IMR-90 (cell line): ENCODE measurements at regions not wholly inside any gene's neighbourhood (a gene's known extent, or its start where the extent isn't known, plus 50 kb on each side); places are given as distances from the start of the nearest gene placed in this dataset.

Experiments
- ATAC-seq: fragments of 200-7000 bp; cut with Tn5 transposase; 2 replicates; pipeline ENCODE4 v1.9.1; 2020; ENCODE audit warnings: low read depth, mild to moderate bottlenecking, moderate library complexity
- BruUV-seq: library from RNA; stranded (reverse); fragments of 400-500 nt; replicated peaks from 2 replicates; lab custom pipeline; 2021; lab: Mats Ljungman, UMichigan
- CTCF ChIA-PET: fragments of 300-600 bp; formaldehyde crosslinking; extraction: SDS; loops from one replicate; lab custom pipeline; 2021; ENCODE audit warnings: antibody characterized with exemption; lab: Yijun Ruan, JAX
- POLR2A ChIA-PET: fragments of 300-600 bp; sonication (Branson Sonifier 250); formaldehyde crosslinking; loops from one replicate; lab custom pipeline; 2022; ENCODE audit warnings: antibody characterized with exemption; ENCODE audit not compliant: unreplicated experiment; lab: Charles Lee
- DNase-seq: peaks from one replicate; pipeline ENCODE4 v3.0.0; 2013
- H2AFZ ChIP-seq: replicated peaks from 2 replicates; pipeline ENCODE3; 2013; ENCODE audit warnings: low read length, mild to moderate bottlenecking; ENCODE audit not compliant: poor library complexity
- H2AK5ac ChIP-seq: 2 replicates; pipeline ENCODE4 v1.6.1; 2013; ENCODE audit warnings: low read depth, low read length, inconsistent platforms
- H2AK9ac ChIP-seq: replicated peaks from 2 replicates; pipeline ENCODE3; 2013; ENCODE audit warnings: mild to moderate bottlenecking, low read depth, low read length, moderate library complexity; ENCODE audit not compliant: poor library complexity
- H2BK120ac ChIP-seq: 2 replicates; pipeline ENCODE4 v1.6.1; 2013; ENCODE audit warnings: low read depth, low read length, inconsistent platforms
- H2BK15ac ChIP-seq: 3 replicates; pipeline ENCODE4 v1.6.1; 2013; ENCODE audit warnings: low read depth, low read length, inconsistent platforms
- H2BK20ac ChIP-seq: 2 replicates; pipeline ENCODE4 v1.6.1; 2013; ENCODE audit warnings: low read depth, mild to moderate bottlenecking, inconsistent platforms, low read length, moderate library complexity
- H2BK5ac ChIP-seq: 2 replicates; pipeline ENCODE4 v1.6.1; 2013; ENCODE audit warnings: mild to moderate bottlenecking, low read depth, low read length, inconsistent platforms; ENCODE audit not compliant: poor library complexity, severe bottlenecking
- H3K14ac ChIP-seq: replicated peaks from 2 replicates; pipeline ENCODE4 v1.6.1; 2013; ENCODE audit warnings: low read depth, low read length, inconsistent platforms
- H3K18ac ChIP-seq: 2 replicates; pipeline ENCODE4 v1.6.1; 2013; ENCODE audit warnings: low read depth, low read length, control low read depth
- H3K23ac ChIP-seq: 2 replicates; pipeline ENCODE4 v1.6.1; 2013; ENCODE audit warnings: low read depth, low read length, inconsistent platforms
- H3K27ac ChIP-seq: 2 replicates; pipeline ENCODE4 v1.5.1; 2013; ENCODE audit warnings: mild to moderate bottlenecking, control low read depth, low read length; ENCODE audit not compliant: insufficient read depth
- H3K27me3 ChIP-seq: 2 replicates; pipeline ENCODE4 v1.6.1; 2013; ENCODE audit warnings: low read length; ENCODE audit not compliant: control insufficient read depth, insufficient read depth
- H3K36me3 ChIP-seq: 2 replicates; pipeline ENCODE4 v1.6.1; 2013; ENCODE audit warnings: low read length, mixed read lengths; ENCODE audit not compliant: control insufficient read depth, insufficient read depth
- H3K4ac ChIP-seq: 2 replicates; pipeline ENCODE4 v1.6.1; 2013; ENCODE audit warnings: low read depth, low read length, inconsistent platforms
- H3K4me1 ChIP-seq: 2 replicates; pipeline ENCODE4 v1.6.1; 2013; ENCODE audit warnings: low read length, mixed read lengths; ENCODE audit not compliant: control insufficient read depth, insufficient read depth
- H3K4me2 ChIP-seq: 2 replicates; pipeline ENCODE4 v1.6.1; 2013; ENCODE audit warnings: low read depth, mild to moderate bottlenecking, control low read depth, low read length, moderate library complexity
- H3K4me3 ChIP-seq: 2 replicates; pipeline ENCODE4 v1.5.1; 2013; ENCODE audit warnings: low read depth, mild to moderate bottlenecking, control low read depth, low read length, moderate library complexity; ENCODE audit not compliant: insufficient read depth
- H3K56ac ChIP-seq: 2 replicates; pipeline ENCODE4 v1.6.1; 2013; ENCODE audit warnings: low read length, inconsistent platforms; ENCODE audit not compliant: insufficient read depth; ENCODE audit errors: extremely low read depth
- H3K79me1 ChIP-seq, 2 experiments: 2 replicates each; pipeline ENCODE4 v1.6.1; 2013; ENCODE audit warnings: low read length in 2 of 2, inconsistent platforms in 1 of 2, low read depth in 1 of 2
- H3K9ac ChIP-seq: 2 replicates; pipeline ENCODE4 v1.6.1; 2013; ENCODE audit warnings: low read depth, low read length, control low read depth
- H3K9me1 ChIP-seq: 2 replicates; pipeline ENCODE4 v1.6.1; 2013; ENCODE audit warnings: low read length, inconsistent platforms; ENCODE audit not compliant: insufficient read depth
- H3K9me3 ChIP-seq: 2 replicates; pipeline ENCODE4 v1.6.1; 2013; ENCODE audit warnings: low read length; ENCODE audit not compliant: control insufficient read depth, insufficient read depth
- H4K20me1 ChIP-seq: 2 replicates; pipeline ENCODE4 v1.6.1; 2013; ENCODE audit warnings: low read length, inconsistent platforms; ENCODE audit not compliant: insufficient read depth
- H4K5ac ChIP-seq: 2 replicates; pipeline ENCODE4 v1.6.1; 2013; ENCODE audit warnings: mild to moderate bottlenecking, low read depth, low read length, control low read depth
- H4K8ac ChIP-seq, 2 experiments: 2 replicates each; pipeline ENCODE4 v1.6.1; 2013; ENCODE audit warnings: low read depth in 2 of 2, low read length in 2 of 2, control low read depth in 1 of 2, inconsistent platforms in 1 of 2
- H4K91ac ChIP-seq: 2 replicates; pipeline ENCODE4 v1.6.1; 2013; ENCODE audit warnings: low read depth, low read length, inconsistent platforms; ENCODE audit not compliant: insufficient read depth
- RCOR1 ChIP-seq: IDR thresholded peaks from 2 replicates; pipeline ENCODE4 v1.6.1; 2012; ENCODE audit warnings: mild to moderate bottlenecking, low read length, improper control_type of control experiment; ENCODE audit not compliant: insufficient replicate concordance
- WGBS, 2 experiments: methylation state at CpG; one replicate each; pipeline versions ENCODE4 v1.1.5 to v1.1.7; 2013; ENCODE audit warnings: missing lambda C conversion rate in 2 of 2; ENCODE audit not compliant: insufficient read length in 1 of 2; ENCODE audit errors: extremely low coverage in 2 of 2; 5-methylcytosine and 5-hydroxymethylcytosine counted together
- dilution Hi-C: fragments of 300-500 bp; cut with HindIII; formaldehyde crosslinking; loops from one replicate; pipeline ENCODE4 v1.14.3; 2018; ENCODE audit warnings: low sequenced_read_pairs; ENCODE audit not compliant: unreplicated experiment
- in situ Hi-C: fragments of 300-500 bp; cut with MboI; formaldehyde crosslinking; loops from 3 replicates; pipeline ENCODE4 v1.14.3; 2019; ENCODE audit warnings: low sequenced_read_pairs, inconsistent platforms, mixed read lengths
- intact Hi-C: fragments of 100-400 bp; cut with micrococcal nuclease; formaldehyde crosslinking; loops from 2 replicates; pipeline ENCODE4 v1.10.0; 2022
- TF ChIP-seq, protein P1 (sequence below): fragments of 150-350 bp; IDR thresholded peaks from 2 replicates; pipeline ENCODE4 v1.6.1; 2016; ENCODE audit warnings: low read depth, mild to moderate bottlenecking, low read length, moderate library complexity, borderline replicate concordance

GRCh38 chr3:124384527-124384926, 345.7 kb upstream of the UMPS start:
- H3K9me1 ChIP-seq: no peaks in the 10 kb centered on the region
- no peak overlapping the region for H3K23ac ChIP-seq
- WGBS, 2 experiments: 97% methylated on average over 7 of the region's 19 CpGs; no CpG with 5 or more reads in 1 of the 2 experiments
- peaks cover 6% of the 10 kb centered on the region for H3K27me3 ChIP-seq
- H2AFZ ChIP-seq: no peak overlapping the region
- no peaks in the 10 kb centered on the region for H3K9me3 ChIP-seq
- dilution Hi-C loops: no loop called here
- DNase-seq (no peak), ATAC-seq (no peak)
- ChIA-PET CTCF (no interaction called here), POLR2A (no interaction called here)
- H3K36me3 ChIP-seq: no peaks in the 10 kb centered on the region
- H4K91ac ChIP-seq: no peak overlapping the region
- H2AK9ac ChIP-seq: no peak overlapping the region
- no peak overlapping the region for H3K4ac ChIP-seq
- no peak overlapping the region for H3K27ac ChIP-seq
- H2BK5ac ChIP-seq: no peak overlapping the region
- H3K18ac ChIP-seq: no peak overlapping the region
- no peaks in the 10 kb centered on the region for H3K4me1 ChIP-seq
- H4K20me1 ChIP-seq: no peaks in the 10 kb centered on the region
- TF ChIP-seq, protein P1, sequence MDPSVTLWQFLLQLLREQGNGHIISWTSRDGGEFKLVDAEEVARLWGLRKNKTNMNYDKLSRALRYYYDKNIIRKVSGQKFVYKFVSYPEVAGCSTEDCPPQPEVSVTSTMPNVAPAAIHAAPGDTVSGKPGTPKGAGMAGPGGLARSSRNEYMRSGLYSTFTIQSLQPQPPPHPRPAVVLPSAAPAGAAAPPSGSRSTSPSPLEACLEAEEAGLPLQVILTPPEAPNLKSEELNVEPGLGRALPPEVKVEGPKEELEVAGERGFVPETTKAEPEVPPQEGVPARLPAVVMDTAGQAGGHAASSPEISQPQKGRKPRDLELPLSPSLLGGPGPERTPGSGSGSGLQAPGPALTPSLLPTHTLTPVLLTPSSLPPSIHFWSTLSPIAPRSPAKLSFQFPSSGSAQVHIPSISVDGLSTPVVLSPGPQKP: no peak
- TF ChIP-seq RCOR1: no peak
- H3K4me2 ChIP-seq: no peak overlapping the region
- in situ Hi-C loops: no loop called here
- no peak overlapping the region for H2BK15ac ChIP-seq
- H2BK120ac ChIP-seq: no peak overlapping the region
- H3K79me1 ChIP-seq: no peaks in the 10 kb centered on the region
- no peak overlapping the region for H3K56ac ChIP-seq
- H4K8ac ChIP-seq: no peak overlapping the region
- H2AK5ac ChIP-seq: no peak overlapping the region
- no TSS peak for BruUV-seq
- intact Hi-C loops: no loop called here
- H3K14ac ChIP-seq: no peak overlapping the region
- no peak overlapping the region for H2BK20ac ChIP-seq
- no peak overlapping the region for H3K9ac ChIP-seq
- no peak overlapping the region for H3K4me3 ChIP-seq
- no peak overlapping the region for H4K5ac ChIP-seq
